GM12872 (cell line): ENCODE measurements at regions not wholly inside any gene's neighbourhood (a gene's known extent, or its start where the extent isn't known, plus 50 kb on each side); places are given as distances from the start of the nearest gene placed in this dataset.

Source experiments
- CTCF ChIP-seq: IDR thresholded peaks from 3 replicates; pipeline ENCODE4 v1.5.1; 2011; ENCODE audit warnings: low read depth, mild to moderate bottlenecking, low read length, moderate library complexity; ENCODE audit not compliant: insufficient read depth

GRCh38 chr3:14286887-14287500 is 108.4 kb downstream of the LSM3 start:
- TF ChIP-seq CTCF: no peak

- TF ChIP-seq CTCF: no peak
These were observed 109.7 kb downstream of the LSM3 start for GRCh38 chr3:14288177-14288788.

DNA sequence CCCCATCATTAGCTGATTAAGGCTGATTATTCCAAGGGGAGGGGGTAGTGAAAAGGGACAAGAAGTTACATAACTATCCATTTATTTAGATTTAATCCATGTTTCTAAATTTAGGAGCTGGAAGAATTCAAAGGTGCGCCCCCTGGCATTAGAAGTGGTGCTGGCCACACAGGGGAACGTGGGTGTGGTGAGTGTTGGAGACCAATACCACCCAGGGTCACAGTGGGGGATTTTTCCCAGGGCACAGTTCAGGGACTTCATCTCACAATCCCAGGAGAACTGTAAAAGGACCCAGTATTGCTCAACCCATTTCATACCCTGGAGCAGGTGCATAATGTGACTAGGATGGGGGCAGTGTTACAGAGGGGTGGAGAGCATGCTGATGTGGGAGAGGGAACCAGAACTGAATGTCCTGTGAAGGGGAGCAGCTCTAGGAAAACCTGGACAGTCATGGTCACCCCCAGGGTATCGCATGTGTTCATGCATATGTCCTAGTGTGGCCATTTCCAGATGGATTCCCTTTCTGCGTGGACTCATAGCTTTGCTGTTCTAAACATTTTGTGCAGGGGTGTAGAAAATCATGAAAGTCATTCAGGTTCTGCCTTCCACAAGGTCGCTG is 110.3 kb downstream of the LSM3 start:
- TF ChIP-seq CTCF: no peak

DNA sequence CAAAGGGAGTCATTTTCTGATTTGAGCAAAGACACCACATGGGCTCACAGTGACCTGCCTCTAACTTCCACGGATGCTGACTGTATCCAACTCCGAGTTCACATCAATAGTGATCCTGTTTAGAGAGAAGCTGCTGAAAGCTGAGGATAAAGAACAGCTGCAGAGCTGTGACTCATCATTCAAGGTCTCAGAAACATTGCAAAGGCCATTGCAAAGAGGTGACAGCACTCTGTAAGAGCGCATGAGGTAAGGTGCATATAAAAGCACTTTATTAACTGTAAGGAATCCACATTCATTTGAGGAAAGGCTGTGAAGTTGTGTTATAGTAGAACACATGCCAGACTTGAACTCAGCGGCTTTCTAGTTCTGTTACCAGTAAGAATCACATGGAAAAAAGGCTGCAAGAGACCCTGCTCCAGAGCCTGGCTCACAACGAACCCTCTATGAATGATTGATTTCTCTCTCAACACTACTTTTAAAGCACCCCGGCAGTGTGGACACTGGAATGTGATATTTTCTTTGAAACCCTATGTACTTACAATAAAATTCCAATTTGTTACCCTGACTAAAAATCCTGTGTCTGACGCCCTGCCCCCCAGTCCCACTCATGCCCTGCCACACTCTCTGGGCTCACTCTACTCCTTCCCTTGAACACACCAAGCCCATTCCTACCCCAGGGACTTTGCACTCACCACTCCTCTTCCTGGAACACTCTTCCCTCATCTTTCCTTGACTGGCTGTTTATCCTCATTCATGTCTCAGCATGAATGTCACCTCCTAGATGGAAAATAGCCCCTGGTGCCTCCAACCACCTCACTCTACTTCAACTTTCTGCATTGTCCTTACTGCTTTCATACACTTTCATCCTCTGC is 111.2 kb downstream of the LSM3 start:
- TF ChIP-seq CTCF: no peak

DNA sequence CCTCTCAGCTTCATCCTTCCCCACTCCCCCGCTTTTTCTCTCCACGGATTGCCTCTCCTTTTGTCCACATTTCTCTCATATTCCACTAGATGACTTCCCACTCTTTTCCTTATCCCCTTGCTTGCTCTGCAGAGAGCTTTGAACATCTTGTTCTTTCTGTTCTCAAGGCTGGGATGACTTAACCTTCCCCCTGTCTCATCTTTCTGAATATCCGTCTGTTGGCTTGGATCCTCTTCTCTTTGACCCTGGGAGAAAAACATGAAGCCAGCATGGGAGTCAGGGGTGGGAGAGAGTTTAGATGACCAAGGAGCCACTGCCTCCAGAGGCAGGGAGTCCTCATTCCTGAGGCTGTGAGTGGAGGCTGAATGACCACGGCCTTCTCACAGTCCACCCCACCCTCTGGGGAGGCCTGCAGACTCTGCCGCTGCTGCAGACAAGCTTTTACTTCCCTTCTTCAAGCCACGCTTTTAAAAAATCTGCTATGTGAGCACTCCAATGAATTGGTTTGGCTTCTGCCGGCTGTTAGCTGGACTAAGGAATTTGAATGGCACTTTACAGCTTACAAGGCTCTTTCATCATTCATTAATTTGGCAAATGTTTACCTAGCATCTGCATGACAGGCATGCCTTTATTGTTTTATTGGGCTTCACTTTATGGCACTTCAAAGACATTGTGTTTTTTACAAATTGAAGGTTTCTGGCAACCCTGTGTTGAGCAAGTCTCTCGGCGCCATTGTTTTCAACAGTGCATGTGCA is 111.6 kb upstream of the SLC6A6 start:
- TF ChIP-seq CTCF: no peak

DNA sequence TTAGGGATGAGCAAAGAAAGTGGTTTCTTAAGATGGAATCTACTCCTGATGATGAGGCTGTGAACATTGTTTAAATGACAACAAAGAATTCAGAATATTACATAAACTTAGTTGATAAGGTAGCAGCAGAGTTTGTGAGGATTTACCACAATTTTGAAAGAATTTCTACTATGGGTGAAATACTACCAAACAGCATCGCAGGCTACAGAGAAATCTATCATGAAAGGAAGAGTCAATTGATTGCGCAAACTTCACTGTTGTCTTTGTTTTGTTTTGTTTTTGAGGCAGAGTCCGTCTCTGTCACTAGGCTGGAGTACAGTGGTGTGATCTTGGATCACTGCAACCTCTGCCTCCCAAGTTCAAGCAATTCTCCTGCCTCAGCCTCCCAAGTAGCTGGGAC is 107.4 kb upstream of the SLC6A6 start:
- TF ChIP-seq CTCF: no peak

DNA sequence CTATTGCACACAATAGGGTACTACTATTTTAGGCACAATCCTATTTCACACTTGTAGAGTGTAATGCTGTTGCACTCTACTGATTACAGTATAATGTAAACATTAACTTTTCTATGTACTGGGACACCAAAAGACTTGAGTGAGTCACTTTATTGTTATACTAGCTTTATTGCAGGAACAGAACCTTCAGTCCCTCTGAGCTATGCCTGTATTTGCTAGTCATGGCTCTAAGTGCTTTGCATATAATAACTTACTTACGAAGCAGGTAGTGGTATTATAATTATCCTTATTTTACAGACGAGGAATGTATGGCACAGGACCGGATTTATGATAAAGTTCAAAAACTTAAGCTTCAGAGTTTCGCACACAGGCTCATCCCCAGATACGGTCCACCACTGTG is 106.6 kb upstream of the SLC6A6 start:
- no peak for TF ChIP-seq CTCF
